ENCODE measurements at regions not wholly inside any gene's neighbourhood (a gene's known extent, or its start where the extent isn't known, plus 50 kb on each side); places are given as distances from the start of the nearest gene placed in this dataset.

DNA sequence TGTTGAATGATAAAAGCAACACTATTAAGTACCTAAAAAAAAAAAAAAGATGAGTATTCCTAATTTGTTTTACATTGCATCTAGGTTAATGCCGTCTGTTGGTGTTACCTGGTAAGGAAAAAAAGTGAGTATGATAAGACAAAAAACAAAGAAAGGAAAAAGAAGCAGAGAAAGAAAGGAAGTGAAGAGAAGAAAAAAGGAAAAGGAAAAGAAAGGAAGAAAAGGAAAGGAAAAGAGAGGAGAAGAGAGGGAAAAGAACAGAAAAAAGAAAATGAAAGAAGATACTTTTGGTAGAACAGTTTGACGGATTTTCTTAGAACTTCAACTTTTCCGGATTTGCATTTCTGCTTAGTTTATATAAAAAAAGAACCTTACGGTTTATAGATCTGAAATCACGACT is 387.9 kb downstream of the METTL4 start:
- POLR2A ChIA-PET = no interaction called here
- H3K4me1 Mint-ChIP-seq (ENCODE audit: low read depth) = no peaks in the 10 kb centered on the region
- CTCF ChIA-PET = no interaction called here
- H3K4me3 Mint-ChIP-seq = no peak overlapping the region
- no peaks in the 10 kb centered on the region for H3K36me3 Mint-ChIP-seq (ENCODE audit: low read depth)
- H3K27ac Mint-ChIP-seq = no peak overlapping the region
- ATAC-seq (no peak), DNase-seq (no peak)
- H3K27me3 Mint-ChIP-seq (ENCODE audit: low read depth) = no peaks in the 10 kb centered on the region
- H3K9me3 Mint-ChIP-seq (ENCODE audit: insufficient read depth) = no peaks in the 10 kb centered on the region

DNA sequence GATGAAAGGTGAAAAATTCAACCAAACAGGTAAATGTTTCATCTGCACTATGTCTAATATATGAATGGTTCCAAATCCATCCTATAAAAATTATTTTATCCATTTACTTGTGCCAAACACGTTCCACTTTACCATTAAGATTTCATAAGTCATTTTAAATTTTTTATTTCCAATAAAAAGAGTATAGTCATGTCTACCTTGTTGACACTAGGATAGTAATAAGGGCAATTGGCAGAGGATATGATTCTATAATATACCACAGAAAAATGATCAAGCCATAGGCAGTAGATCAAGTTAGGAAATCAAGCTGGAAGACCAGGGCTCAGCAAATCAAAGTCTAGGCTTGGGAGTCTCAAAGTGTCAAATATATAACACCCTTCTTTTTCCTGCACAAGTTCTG is 384.3 kb downstream of the METTL4 start:
- Mint-ChIP-seq H3K27ac (no peak overlapping the region), H3K9me3 (ENCODE audit: insufficient read depth) (no peaks in the 10 kb centered on the region), H3K4me3 (no peak overlapping the region), H3K27me3 (ENCODE audit: low read depth) (no peaks in the 10 kb centered on the region), H3K36me3 (ENCODE audit: low read depth) (no peaks in the 10 kb centered on the region), H3K4me1 (ENCODE audit: low read depth) (no peaks in the 10 kb centered on the region)
- DNase-seq (no peak), ATAC-seq (no peak)
- CTCF ChIA-PET = no interaction called here
- POLR2A ChIA-PET = no interaction called here

DNA sequence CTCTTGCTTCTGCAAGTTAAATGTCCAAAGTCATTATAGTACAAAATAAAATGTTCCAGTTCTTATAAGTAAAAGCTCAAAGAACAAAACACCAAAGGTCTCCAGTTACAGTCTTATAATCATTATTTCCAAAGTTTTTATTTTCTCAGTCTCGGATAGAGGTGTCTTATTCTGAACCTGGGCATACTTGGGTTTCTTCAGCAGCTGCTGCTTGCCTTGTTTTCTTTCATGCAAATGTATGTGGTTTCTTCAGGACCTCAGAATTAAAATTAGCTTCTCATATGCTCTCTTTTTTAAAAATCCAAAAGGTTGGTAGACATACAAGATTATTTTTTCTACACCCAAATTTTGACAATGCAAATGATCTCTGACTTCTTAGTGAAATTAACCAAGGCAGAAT is 383.0 kb downstream of the METTL4 start:
- Mint-ChIP-seq H3K27me3 (ENCODE audit: low read depth) (no peaks in the 10 kb centered on the region), H3K4me3 (no peak overlapping the region), H3K4me1 (ENCODE audit: low read depth) (no peaks in the 10 kb centered on the region), H3K9me3 (ENCODE audit: insufficient read depth) (no peaks in the 10 kb centered on the region), H3K36me3 (ENCODE audit: low read depth) (no peaks in the 10 kb centered on the region), H3K27ac (no peak overlapping the region)
- DNase-seq = no peak
- ATAC-seq = no peak
- POLR2A ChIA-PET = no interaction called here
- CTCF ChIA-PET = no interaction called here

DNA sequence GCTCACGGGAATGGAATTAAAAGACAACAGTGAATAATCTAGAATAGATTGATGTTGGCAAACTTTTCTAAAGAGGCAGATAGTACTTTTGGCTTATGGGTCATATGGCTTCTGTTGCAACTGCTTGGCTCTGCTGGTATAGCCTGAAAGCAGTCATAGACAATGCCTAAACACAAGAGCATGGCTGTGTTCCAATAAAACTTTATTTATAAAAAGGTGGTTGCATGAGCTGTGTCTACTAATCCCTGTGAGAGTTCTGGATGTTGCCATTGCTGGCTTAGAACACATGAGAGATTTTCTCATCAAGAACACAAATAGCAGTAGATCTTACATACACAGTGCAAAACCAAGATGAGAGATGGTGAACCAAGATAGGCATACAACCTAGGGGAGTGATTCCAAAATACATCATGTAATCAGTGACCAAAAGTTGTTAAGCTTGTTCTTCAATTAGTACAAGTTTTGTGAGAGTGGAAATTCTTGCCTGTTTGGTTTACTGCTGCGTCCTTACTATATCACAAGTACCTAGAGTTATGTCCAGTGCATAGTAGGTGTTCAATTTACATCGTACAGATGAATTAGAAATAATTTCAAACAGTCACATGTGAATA is 380.0 kb downstream of the METTL4 start:
- Mint-ChIP-seq H3K36me3 (ENCODE audit: low read depth) (no peaks in the 10 kb centered on the region), H3K4me3 (no peak overlapping the region), H3K4me1 (ENCODE audit: low read depth) (no peaks in the 10 kb centered on the region), H3K27me3 (ENCODE audit: low read depth) (no peaks in the 10 kb centered on the region), H3K9me3 (ENCODE audit: insufficient read depth) (no peaks in the 10 kb centered on the region), H3K27ac (no peak overlapping the region)
- POLR2A ChIA-PET = no interaction called here
- DNase-seq (no peak), ATAC-seq (no peak)
- CTCF ChIA-PET = no interaction called here

DNA sequence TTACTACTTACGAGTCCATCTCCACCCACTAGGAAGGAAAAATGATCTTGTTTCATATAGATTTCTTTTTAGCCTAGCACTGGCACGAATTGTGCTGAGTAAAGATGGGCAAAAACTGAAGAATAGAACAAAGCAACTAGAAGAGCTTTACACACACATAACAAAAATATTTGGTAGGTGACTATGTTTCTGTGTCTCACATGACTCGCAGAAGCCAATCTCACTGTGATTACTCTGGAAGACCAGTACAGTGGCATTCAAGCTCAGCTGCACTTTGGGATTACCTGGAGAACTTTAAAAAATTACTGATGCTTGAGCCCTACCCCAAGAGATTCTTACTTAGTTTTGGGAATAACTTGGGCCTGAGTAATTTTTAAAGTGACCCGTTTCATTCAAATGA is 378.7 kb downstream of the METTL4 start:
- ATAC-seq = no peak
- no peak overlapping the region for H3K27ac Mint-ChIP-seq
- H3K36me3 Mint-ChIP-seq (ENCODE audit: low read depth) = no peaks in the 10 kb centered on the region
- DNase-seq = no peak
- ChIA-PET CTCF (no interaction called here), POLR2A (no interaction called here)
- H3K4me1 Mint-ChIP-seq (ENCODE audit: low read depth) = no peaks in the 10 kb centered on the region
- no peaks in the 10 kb centered on the region for H3K9me3 Mint-ChIP-seq (ENCODE audit: insufficient read depth)
- no peak overlapping the region for H3K4me3 Mint-ChIP-seq
- H3K27me3 Mint-ChIP-seq (ENCODE audit: low read depth) = no peaks in the 10 kb centered on the region

DNA sequence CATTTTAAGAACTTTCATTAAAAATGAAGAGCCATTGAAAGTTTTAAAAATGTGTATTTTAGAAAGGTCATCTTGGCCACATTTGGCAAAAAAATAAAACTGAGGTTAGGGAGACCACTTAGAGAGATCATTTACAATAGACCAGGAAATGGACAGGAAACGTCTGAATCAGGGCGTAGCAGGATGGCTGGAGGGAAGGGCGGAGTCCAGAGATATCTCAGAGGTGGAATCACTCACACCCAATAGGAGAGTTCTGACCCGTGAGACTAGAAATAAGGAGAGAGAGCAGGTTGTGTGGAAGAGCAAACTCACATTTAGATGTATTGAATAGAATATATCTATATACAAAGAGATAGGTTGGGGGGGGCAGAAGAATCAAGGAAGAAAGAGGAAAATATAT is 373.4 kb downstream of the METTL4 start:
- ATAC-seq (no peak), DNase-seq (no peak)
- no peaks in the 10 kb centered on the region for H3K4me1 Mint-ChIP-seq (ENCODE audit: low read depth)
- H3K4me3 Mint-ChIP-seq = no peak overlapping the region
- POLR2A ChIA-PET = no interaction called here
- H3K9me3 Mint-ChIP-seq (ENCODE audit: insufficient read depth) = no peaks in the 10 kb centered on the region
- no peaks in the 10 kb centered on the region for H3K27me3 Mint-ChIP-seq (ENCODE audit: low read depth)
- H3K36me3 Mint-ChIP-seq (ENCODE audit: low read depth) = no peaks in the 10 kb centered on the region
- H3K27ac Mint-ChIP-seq = no peak overlapping the region
- CTCF ChIA-PET = no interaction called here

DNA sequence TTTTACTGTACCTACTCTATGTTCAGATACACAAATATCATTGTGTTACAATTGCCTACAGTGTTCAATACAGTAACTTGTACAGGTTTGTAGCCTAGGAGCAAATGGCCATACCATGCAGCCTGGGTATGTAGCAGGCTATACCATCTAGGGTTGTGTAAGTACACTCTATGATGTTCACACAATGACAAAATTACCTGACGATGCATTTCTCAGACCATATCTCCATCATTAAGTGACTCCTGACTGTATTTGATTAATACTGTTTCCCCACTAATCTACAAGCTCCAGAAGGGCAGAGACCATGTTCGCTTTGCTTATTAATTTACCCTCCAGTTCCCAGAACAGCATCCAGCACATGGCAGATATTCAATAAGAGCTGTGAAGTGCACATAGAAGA is 372.2 kb downstream of the METTL4 start:
- H3K27ac Mint-ChIP-seq = no peak overlapping the region

DNA sequence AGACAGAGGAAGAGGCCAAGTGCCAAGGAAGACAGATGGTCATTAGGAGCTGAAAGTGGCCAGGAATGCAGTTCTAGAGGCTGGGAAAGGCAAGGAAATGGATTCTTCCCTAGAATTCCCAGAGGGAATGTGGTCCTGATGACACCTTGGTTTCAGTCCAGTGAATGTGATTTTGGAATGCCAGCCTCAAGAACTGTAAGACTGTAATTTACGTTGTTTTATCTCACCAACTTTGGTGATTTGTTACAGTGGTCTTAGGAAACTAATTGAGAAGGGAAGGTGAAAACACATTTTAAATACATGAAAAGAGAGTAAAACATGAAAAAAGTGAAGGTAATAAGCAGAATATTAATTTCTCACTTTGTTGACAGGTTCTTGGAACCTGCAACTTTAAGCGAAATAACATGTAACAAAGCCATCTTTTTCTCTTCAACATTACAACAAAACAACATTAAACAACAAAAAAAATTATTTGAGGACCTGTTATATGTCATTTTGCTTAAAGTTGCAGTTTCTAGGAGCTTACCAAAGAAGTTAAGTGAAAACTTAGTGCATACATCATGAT is 370.2 kb downstream of the METTL4 start:
- Mint-ChIP-seq H3K9me3 (ENCODE audit: insufficient read depth) (no peaks in the 10 kb centered on the region), H3K27ac (no peak overlapping the region), H3K4me3 (no peak overlapping the region), H3K4me1 (ENCODE audit: low read depth) (no peaks in the 10 kb centered on the region), H3K27me3 (ENCODE audit: low read depth) (no peaks in the 10 kb centered on the region), H3K36me3 (ENCODE audit: low read depth) (no peaks in the 10 kb centered on the region)
- ChIA-PET POLR2A (no interaction called here), CTCF (no interaction called here)
- ATAC-seq = no peak
- no peak for DNase-seq

More for the DNA sequence above, 372.2 kb downstream of the METTL4 start:
- H3K9me3 Mint-ChIP-seq (ENCODE audit: insufficient read depth) = no peaks in the 10 kb centered on the region
- CTCF ChIA-PET = no interaction called here
- H3K4me1 Mint-ChIP-seq (ENCODE audit: low read depth) = no peaks in the 10 kb centered on the region
- H3K4me3 Mint-ChIP-seq = no peak overlapping the region
- DNase-seq = no peak
- ATAC-seq = no peak
- no peaks in the 10 kb centered on the region for H3K36me3 Mint-ChIP-seq (ENCODE audit: low read depth)
- H3K27me3 Mint-ChIP-seq (ENCODE audit: low read depth) = no peaks in the 10 kb centered on the region
- POLR2A ChIA-PET = no interaction called here

DNA sequence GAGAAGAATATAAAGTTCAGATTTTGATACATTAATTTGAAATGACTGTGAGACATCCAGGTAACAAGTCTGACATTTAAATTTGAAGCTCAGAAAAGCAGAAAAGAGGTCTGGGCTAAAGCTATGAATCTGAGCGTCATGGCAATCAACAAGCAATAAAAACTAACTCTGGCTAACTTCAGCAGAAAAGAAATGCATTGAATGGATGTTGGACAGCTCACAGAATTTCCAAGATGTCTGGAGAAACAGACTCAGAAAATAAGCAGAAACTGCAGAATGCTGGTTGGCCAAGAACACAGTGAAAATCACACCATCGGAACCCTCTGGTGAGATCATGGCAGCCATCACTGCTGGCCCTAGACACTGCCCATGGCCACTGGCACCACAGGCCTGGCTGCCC is 366.6 kb downstream of the METTL4 start:
- no peak overlapping the region for H3K4me3 Mint-ChIP-seq
- DNase-seq = no peak
- ATAC-seq = no peak
- H3K36me3 Mint-ChIP-seq (ENCODE audit: low read depth) = no peaks in the 10 kb centered on the region
- no peaks in the 10 kb centered on the region for H3K27me3 Mint-ChIP-seq (ENCODE audit: low read depth)
- no peaks in the 10 kb centered on the region for H3K4me1 Mint-ChIP-seq (ENCODE audit: low read depth)
- no peaks in the 10 kb centered on the region for H3K9me3 Mint-ChIP-seq (ENCODE audit: insufficient read depth)
- no peak overlapping the region for H3K27ac Mint-ChIP-seq
- ChIA-PET CTCF (no interaction called here), POLR2A (no interaction called here)

DNA sequence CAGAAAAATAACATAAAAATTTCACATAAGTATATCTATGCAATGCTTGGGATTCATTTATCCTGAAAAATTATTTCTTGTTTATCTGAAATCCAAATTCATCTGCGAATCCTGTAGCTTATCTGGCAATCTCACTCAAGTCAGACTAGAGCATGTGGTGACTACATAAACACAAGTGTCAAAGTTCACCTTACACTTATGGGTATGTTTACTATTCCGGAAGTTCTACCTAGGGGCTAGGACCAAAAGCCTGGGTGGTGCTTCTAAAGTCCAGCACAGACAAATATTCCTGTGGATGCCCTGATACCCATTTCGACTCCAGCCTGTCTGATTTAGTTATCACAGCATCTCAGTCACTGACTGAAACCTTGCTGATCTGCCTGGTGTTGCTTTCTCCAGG is 364.0 kb downstream of the METTL4 start:
- DNase-seq = no peak
- POLR2A ChIA-PET = no interaction called here

DNA sequence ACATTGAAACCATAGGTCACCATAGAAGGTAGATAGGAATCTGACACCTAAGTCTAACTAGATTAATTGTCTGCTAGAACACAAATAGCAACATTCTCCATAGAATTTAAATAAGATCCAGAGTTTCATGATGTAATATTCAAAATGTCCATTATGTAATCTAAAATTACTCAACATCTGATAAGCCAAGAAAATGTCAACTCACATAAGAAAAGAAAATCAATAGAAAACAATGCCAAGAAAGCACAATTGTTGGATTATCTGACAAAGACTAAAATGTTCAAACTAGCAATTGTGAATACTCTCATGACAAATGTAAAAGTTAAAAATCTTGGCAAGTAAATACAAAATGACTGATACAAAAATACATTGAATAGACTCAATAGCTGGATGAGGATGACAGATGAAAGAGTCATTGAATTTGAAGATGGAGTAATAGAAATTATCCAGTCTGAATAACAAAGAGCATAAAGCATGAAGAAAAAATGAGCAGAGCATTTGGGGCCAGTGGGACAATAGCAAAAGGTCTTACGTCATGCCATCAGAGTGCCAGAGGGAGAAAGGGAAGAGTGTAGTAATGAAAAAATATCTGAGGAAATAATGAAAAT is 358.6 kb downstream of the METTL4 start:
- H3K36me3 Mint-ChIP-seq (ENCODE audit: low read depth) = no peaks in the 10 kb centered on the region
- no peak overlapping the region for H3K4me3 Mint-ChIP-seq
- no peak for DNase-seq
- ATAC-seq = no peak
- H3K27ac Mint-ChIP-seq = no peak overlapping the region
- H3K4me1 Mint-ChIP-seq (ENCODE audit: low read depth) = no peaks in the 10 kb centered on the region
- POLR2A ChIA-PET = no interaction called here
- H3K27me3 Mint-ChIP-seq (ENCODE audit: low read depth) = no peaks in the 10 kb centered on the region
- CTCF ChIA-PET = no interaction called here
- no peaks in the 10 kb centered on the region for H3K9me3 Mint-ChIP-seq (ENCODE audit: insufficient read depth)

More for the DNA sequence above, 364.0 kb downstream of the METTL4 start:
- H3K36me3 Mint-ChIP-seq (ENCODE audit: low read depth) = no peaks in the 10 kb centered on the region
- H3K27me3 Mint-ChIP-seq (ENCODE audit: low read depth) = no peaks in the 10 kb centered on the region
- no peaks in the 10 kb centered on the region for H3K4me1 Mint-ChIP-seq (ENCODE audit: low read depth)
- no peak overlapping the region for H3K27ac Mint-ChIP-seq
- H3K9me3 Mint-ChIP-seq (ENCODE audit: insufficient read depth) = no peaks in the 10 kb centered on the region
- ATAC-seq = no peak
- CTCF ChIA-PET = no interaction called here
- no peak overlapping the region for H3K4me3 Mint-ChIP-seq

DNA sequence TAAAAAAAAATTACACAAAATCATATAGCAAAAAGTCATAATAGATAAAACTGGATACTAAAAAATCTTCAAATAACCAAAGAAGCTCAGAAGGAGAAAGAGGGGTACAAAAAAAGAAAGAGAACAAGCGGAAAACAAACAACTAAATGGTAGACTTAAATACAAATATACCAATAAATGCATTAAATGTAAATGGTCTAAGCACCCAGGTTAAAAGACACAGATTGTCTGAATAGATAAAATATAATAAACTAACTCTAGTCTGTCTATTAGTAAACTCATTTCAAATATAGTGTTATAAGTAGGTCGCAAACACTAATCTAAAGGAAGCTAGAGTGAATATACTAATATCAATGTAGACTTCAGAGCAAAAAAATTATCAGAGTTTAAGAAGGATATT is 357.4 kb downstream of the METTL4 start:
- no peak for ATAC-seq
- no peaks in the 10 kb centered on the region for H3K4me1 Mint-ChIP-seq (ENCODE audit: low read depth)

DNA sequence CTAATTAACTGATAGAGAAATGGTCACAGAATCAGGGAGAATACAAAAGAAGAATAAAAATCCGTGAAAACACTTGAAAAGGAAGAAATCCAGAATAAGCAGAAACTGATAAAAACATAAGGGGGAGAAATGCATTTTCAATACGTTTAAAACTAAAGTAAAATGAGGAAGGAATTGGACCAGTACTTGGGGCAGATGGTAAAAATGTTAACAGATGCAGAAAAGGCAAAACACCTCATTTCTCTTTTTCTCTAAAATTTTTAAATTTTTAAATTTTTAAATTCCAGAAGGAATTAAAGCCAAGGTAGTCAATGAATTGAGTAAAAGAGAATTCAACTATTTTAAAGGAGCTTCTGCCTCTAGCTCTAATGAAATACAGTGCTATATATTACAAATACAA is 353.9 kb downstream of the METTL4 start:
- H3K27me3 Mint-ChIP-seq (ENCODE audit: low read depth) = peaks cover 5% of the 10 kb centered on the region
- DNase-seq (no peak), ATAC-seq (no peak)
- H3K4me1 Mint-ChIP-seq (ENCODE audit: low read depth) = no peaks in the 10 kb centered on the region
- POLR2A ChIA-PET = no interaction called here
- H3K27ac Mint-ChIP-seq = no peak overlapping the region
- no peaks in the 10 kb centered on the region for H3K9me3 Mint-ChIP-seq (ENCODE audit: insufficient read depth)
- H3K4me3 Mint-ChIP-seq = no peak overlapping the region
- CTCF ChIA-PET = no interaction called here
- no peaks in the 10 kb centered on the region for H3K36me3 Mint-ChIP-seq (ENCODE audit: low read depth)

More for the DNA sequence above, 357.4 kb downstream of the METTL4 start:
- CTCF ChIA-PET = no interaction called here
- Mint-ChIP-seq H3K27ac (no peak overlapping the region), H3K4me3 (no peak overlapping the region), H3K9me3 (ENCODE audit: insufficient read depth) (no peaks in the 10 kb centered on the region), H3K36me3 (ENCODE audit: low read depth) (no peaks in the 10 kb centered on the region), H3K27me3 (ENCODE audit: low read depth) (peaks cover 5% of the 10 kb centered on the region)
- POLR2A ChIA-PET = no interaction called here
- DNase-seq = no peak

Measured in activated CD8-positive, alpha-beta T cell treated with anti-CD3 and anti-CD28 coated beads, Interleukin-2, amount 10 ng/mL, durations not matched to agents 7 days and 5 days (primary cell).